GM12874 (cell line): ENCODE measurements at regions not wholly inside any gene's neighbourhood (a gene's known extent, or its start where the extent isn't known, plus 50 kb on each side); places are given as distances from the start of the nearest gene placed in this dataset.

Source experiments
- CTCF ChIP-seq: IDR thresholded peaks from 2 replicates; pipeline ENCODE4 v1.5.1; 2011; ENCODE audit warnings: low read depth, mild to moderate bottlenecking, control low read depth, low read length, moderate library complexity; ENCODE audit not compliant: insufficient read depth

- TF ChIP-seq CTCF, result no peak
These were observed 605.6 kb upstream of the TEX47 start for GRCh38 chr7:89401099-89401498.

- no peak for TF ChIP-seq CTCF
These were observed 606.2 kb upstream of the TEX47 start for GRCh38 chr7:89401690-89402089.

GRCh38 chr7:89451911-89452310 is 656.4 kb upstream of the TEX47 start:
- TF ChIP-seq CTCF, result no peak

- no peak for TF ChIP-seq CTCF
These were observed 661.0 kb upstream of the TEX47 start for GRCh38 chr7:89456556-89456955.

- no peak for TF ChIP-seq CTCF
These were observed 662.6 kb upstream of the TEX47 start for GRCh38 chr7:89458114-89458513.

GRCh38 chr7:89474456-89474855 is 678.9 kb upstream of the TEX47 start:
- TF ChIP-seq CTCF, result no peak

GRCh38 chr7:89477991-89478390 is 676.3 kb upstream of the STEAP1 start:
- TF ChIP-seq CTCF, result no peak

- no peak for TF ChIP-seq CTCF
These were observed 658.6 kb upstream of the STEAP1 start for GRCh38 chr7:89495704-89496103.
